OCI-LY1 (cell line): ENCODE measurements at regions not wholly inside any gene's neighbourhood (a gene's known extent, or its start where the extent isn't known, plus 50 kb on each side); places are given as distances from the start of the nearest gene placed in this dataset.

ENCODE experiments used
- H2AFZ ChIP-seq: fragments of 200-600 bp; sonication (generic), shearing (Covaris generic); 2 replicates; pipeline ENCODE4 v1.6.0; 2014; ENCODE audit warnings: antibody characterized with exemption, mild to moderate bottlenecking, low read length
- H3F3A ChIP-seq: fragments of 200-600 bp; sonication (generic), shearing (Covaris generic); 2 replicates; pipeline ENCODE4 v1.6.0; 2014; ENCODE audit warnings: mild to moderate bottlenecking, antibody characterized with exemption, low read length, moderate library complexity; ENCODE audit not compliant: insufficient read depth
- H3K27ac ChIP-seq: fragments of 200-600 bp; sonication (generic); 2 replicates; pipeline ENCODE4 v1.5.1; 2014; ENCODE audit warnings: low read length, mixed run types, mild to moderate bottlenecking, low read depth; ENCODE audit not compliant: poor library complexity, severe bottlenecking
- H3K27me3 ChIP-seq: fragments of 200-600 bp; sonication (generic); 2 replicates; pipeline ENCODE4 v1.6.0; 2014; ENCODE audit warnings: antibody characterized with exemption, mild to moderate bottlenecking, low read length, moderate library complexity; ENCODE audit not compliant: insufficient read depth
- H3K36me3 ChIP-seq: fragments of 200-600 bp; sonication (generic); 2 replicates; pipeline ENCODE4 v1.6.1; 2014; ENCODE audit warnings: mild to moderate bottlenecking, antibody characterized with exemption, low read length, moderate library complexity, mixed read lengths; ENCODE audit not compliant: insufficient read depth
- H3K4me1 ChIP-seq: fragments of 200-600 bp; sonication (generic); 2 replicates; pipeline ENCODE4 v1.5.1; 2014; ENCODE audit warnings: mild to moderate bottlenecking, low read length, moderate library complexity; ENCODE audit not compliant: insufficient read depth, severe bottlenecking
- H3K4me2 ChIP-seq: fragments of 200-600 bp; sonication (generic), shearing (Covaris generic); 2 replicates; pipeline ENCODE4 v1.6.1; 2014; ENCODE audit warnings: low read length
- H3K4me3 ChIP-seq: fragments of 200-600 bp; sonication (generic); 2 replicates; pipeline ENCODE4 v1.5.1; 2014; ENCODE audit warnings: low read length, low read depth, mild to moderate bottlenecking, mixed read lengths; ENCODE audit not compliant: poor library complexity, severe bottlenecking
- H3K79me2 ChIP-seq: fragments of 200-600 bp; shearing (Covaris generic); 2 replicates; pipeline ENCODE4 v1.6.1; 2016; ENCODE audit warnings: mixed run types, low read length, mixed read lengths; ENCODE audit not compliant: insufficient read depth
- H3K9ac ChIP-seq: fragments of 200-600 bp; sonication (generic), shearing (Covaris generic); 2 replicates; pipeline ENCODE4 v1.6.1; 2014; ENCODE audit warnings: mild to moderate bottlenecking, low read length, mixed read lengths
- H3K9me2 ChIP-seq: fragments of 200-600 bp; sonication (generic), shearing (Covaris generic); 2 replicates; pipeline ENCODE4 v1.6.1; 2014; ENCODE audit warnings: low read depth, mild to moderate bottlenecking, low read length, mixed read lengths
- H3K9me3 ChIP-seq: fragments of 200-600 bp; shearing (Covaris generic); 2 replicates; pipeline ENCODE4 v1.6.1; 2014; ENCODE audit warnings: low read length, mixed read lengths
- H4K20me1 ChIP-seq: fragments of 200-600 bp; sonication (generic), shearing (Covaris generic); 2 replicates; pipeline ENCODE4 v1.6.0; 2016; ENCODE audit warnings: mild to moderate bottlenecking, low read length; ENCODE audit not compliant: insufficient read depth
- EZH2 ChIP-seq: fragments of 200-600 bp; sonication (generic), shearing (Covaris generic); IDR thresholded peaks from 2 replicates; pipeline ENCODE4 v1.8.0; 2017; ENCODE audit warnings: borderline replicate concordance, mixed run types, mild to moderate bottlenecking, antibody characterized with exemption, low read length, moderate library complexity, mixed read lengths
- TF ChIP-seq, protein P1 (sequence below): fragments of 200-600 bp; sonication (generic), shearing (Covaris generic); IDR thresholded peaks from 2 replicates; pipeline ENCODE4 v1.5.1; 2017; ENCODE audit warnings: mild to moderate bottlenecking, antibody characterized with exemption, low read length, moderate library complexity, mixed read lengths

GRCh38 chr16:55116165-55116920, 185.7 kb downstream of the IRX5 start:
- no peak overlapping the region for H3K4me2 ChIP-seq
- no peaks in the 10 kb centered on the region for H3K9me2 ChIP-seq
- H3K4me1 ChIP-seq: no peaks in the 10 kb centered on the region
- no peaks in the 10 kb centered on the region for H3K9me3 ChIP-seq
- no peak overlapping the region for H3K9ac ChIP-seq
- H3K36me3 ChIP-seq: no peaks in the 10 kb centered on the region
- no peak overlapping the region for H2AFZ ChIP-seq
- no peaks in the 10 kb centered on the region for H3K79me2 ChIP-seq
- TF ChIP-seq EZH2: no peak
- TF ChIP-seq, protein P1, sequence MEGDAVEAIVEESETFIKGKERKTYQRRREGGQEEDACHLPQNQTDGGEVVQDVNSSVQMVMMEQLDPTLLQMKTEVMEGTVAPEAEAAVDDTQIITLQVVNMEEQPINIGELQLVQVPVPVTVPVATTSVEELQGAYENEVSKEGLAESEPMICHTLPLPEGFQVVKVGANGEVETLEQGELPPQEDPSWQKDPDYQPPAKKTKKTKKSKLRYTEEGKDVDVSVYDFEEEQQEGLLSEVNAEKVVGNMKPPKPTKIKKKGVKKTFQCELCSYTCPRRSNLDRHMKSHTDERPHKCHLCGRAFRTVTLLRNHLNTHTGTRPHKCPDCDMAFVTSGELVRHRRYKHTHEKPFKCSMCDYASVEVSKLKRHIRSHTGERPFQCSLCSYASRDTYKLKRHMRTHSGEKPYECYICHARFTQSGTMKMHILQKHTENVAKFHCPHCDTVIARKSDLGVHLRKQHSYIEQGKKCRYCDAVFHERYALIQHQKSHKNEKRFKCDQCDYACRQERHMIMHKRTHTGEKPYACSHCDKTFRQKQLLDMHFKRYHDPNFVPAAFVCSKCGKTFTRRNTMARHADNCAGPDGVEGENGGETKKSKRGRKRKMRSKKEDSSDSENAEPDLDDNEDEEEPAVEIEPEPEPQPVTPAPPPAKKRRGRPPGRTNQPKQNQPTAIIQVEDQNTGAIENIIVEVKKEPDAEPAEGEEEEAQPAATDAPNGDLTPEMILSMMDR: no peak
- H3K4me3 ChIP-seq: no peak overlapping the region
- H4K20me1 ChIP-seq: no peaks in the 10 kb centered on the region
- H3K27ac ChIP-seq: no peak overlapping the region
- no peaks in the 10 kb centered on the region for H3K27me3 ChIP-seq
- H3F3A ChIP-seq: no peaks in the 10 kb centered on the region

- H3K9me3 ChIP-seq: no peaks in the 10 kb centered on the region
- no peak overlapping the region for H3K4me2 ChIP-seq
- H3K36me3 ChIP-seq: no peaks in the 10 kb centered on the region
- no peaks in the 10 kb centered on the region for H3K27me3 ChIP-seq
- no peak overlapping the region for H2AFZ ChIP-seq
- TF ChIP-seq, protein P1: no peak
- no peak for TF ChIP-seq EZH2
- no peak overlapping the region for H3K4me3 ChIP-seq
- no peak overlapping the region for H3K27ac ChIP-seq
- no peak overlapping the region for H3K9ac ChIP-seq
- H3F3A ChIP-seq: no peaks in the 10 kb centered on the region
- no peaks in the 10 kb centered on the region for H4K20me1 ChIP-seq
- no peaks in the 10 kb centered on the region for H3K79me2 ChIP-seq
- H3K4me1 ChIP-seq: no peaks in the 10 kb centered on the region
- H3K9me2 ChIP-seq: no peaks in the 10 kb centered on the region
These were observed 188.1 kb downstream of the IRX5 start for GRCh38 chr16:55118701-55119260.

DNA sequence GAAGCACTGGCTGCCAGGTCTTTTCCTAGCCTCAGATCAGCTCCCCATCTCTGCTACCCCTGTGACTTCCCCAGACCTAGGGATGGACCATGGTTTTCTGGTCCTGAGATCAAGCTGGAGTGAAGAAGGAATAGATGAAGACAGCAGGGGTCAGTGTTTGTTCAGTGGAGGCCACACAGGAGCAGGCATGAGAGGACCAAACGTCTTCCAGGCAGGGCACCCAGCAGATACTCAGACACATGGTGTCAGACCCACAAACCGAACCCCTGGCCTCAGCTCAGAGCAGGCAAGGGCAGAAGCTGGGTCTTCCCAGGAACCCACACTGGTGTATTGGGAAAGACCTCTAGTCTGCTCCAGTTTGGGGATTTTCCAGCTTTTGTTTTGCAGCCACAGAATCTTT, 189.7 kb downstream of the IRX5 start:
- no peak for TF ChIP-seq EZH2
- TF ChIP-seq, protein P1: no peak
- H3F3A ChIP-seq: no peaks in the 10 kb centered on the region
- H3K9me2 ChIP-seq: no peaks in the 10 kb centered on the region
- no peaks in the 10 kb centered on the region for H4K20me1 ChIP-seq
- no peak overlapping the region for H3K4me3 ChIP-seq
- H3K27ac ChIP-seq: no peak overlapping the region
- no peaks in the 10 kb centered on the region for H3K4me1 ChIP-seq
- no peaks in the 10 kb centered on the region for H3K9me3 ChIP-seq
- H3K79me2 ChIP-seq: no peaks in the 10 kb centered on the region
- H3K4me2 ChIP-seq: no peak overlapping the region
- H3K9ac ChIP-seq: no peak overlapping the region
- H2AFZ ChIP-seq: no peak overlapping the region
- no peaks in the 10 kb centered on the region for H3K36me3 ChIP-seq
- no peaks in the 10 kb centered on the region for H3K27me3 ChIP-seq
